ENCODE measurements at regions not wholly inside any gene's neighbourhood (a gene's known extent, or its start where the extent isn't known, plus 50 kb on each side); places are given as distances from the start of the nearest gene placed in this dataset.

GRCh38 chr11:36930256-36930655 is 332.2 kb upstream of the RAG2 start:
- TF ChIP-seq CTCF (IDR thresholded peaks at IDR 0.05): no peak
- Histone ChIP-seq H3K9ac (no peak overlapping the region), H2AFZ (no peak overlapping the region), H3K27me3 (ENCODE audit: control insufficient read depth, insufficient read depth, low read length) (no peaks in the 10 kb centered on the region), H3K36me3 (ENCODE audit: control insufficient read depth, insufficient read depth, low read length) (no peaks in the 10 kb centered on the region), H3K27ac (no peak overlapping the region), H3K4me1 (no peaks in the 10 kb centered on the region), H3K9me3 (ENCODE audit: control insufficient read depth, low read length) (no peaks in the 10 kb centered on the region), H3K4me3 (ENCODE audit: low read depth, low read length) (no peak overlapping the region), H3K4me2 (ENCODE audit: low read length) (no peak overlapping the region), H3K79me2 (no peaks in the 10 kb centered on the region)

- no peak for TF ChIP-seq CTCF (IDR thresholded peaks at IDR 0.05)
- no peaks in the 10 kb centered on the region for H3K4me1 ChIP-seq
- no peaks in the 10 kb centered on the region for H3K79me2 ChIP-seq
Measured at GRCh38 chr11:36929401-36929800, 331.4 kb upstream of the RAG2 start.

GRCh38 chr11:36928621-36929020 is 330.6 kb upstream of the RAG2 start:
- no peak overlapping the region for H2AFZ ChIP-seq
- no peak overlapping the region for H3K27ac ChIP-seq
- H3K9me3 ChIP-seq (ENCODE audit: control insufficient read depth, low read length): no peaks in the 10 kb centered on the region
- H3K4me2 ChIP-seq (ENCODE audit: low read length): no peak overlapping the region
- no peak overlapping the region for H3K4me3 ChIP-seq (ENCODE audit: low read depth, low read length)
- no peaks in the 10 kb centered on the region for H3K79me2 ChIP-seq
- TF ChIP-seq CTCF (IDR thresholded peaks at IDR 0.05): no peak
- no peaks in the 10 kb centered on the region for H3K4me1 ChIP-seq
- no peaks in the 10 kb centered on the region for H3K27me3 ChIP-seq (ENCODE audit: control insufficient read depth, insufficient read depth, low read length)
- H3K36me3 ChIP-seq (ENCODE audit: control insufficient read depth, insufficient read depth, low read length): no peaks in the 10 kb centered on the region
- H3K9ac ChIP-seq: no peak overlapping the region

More at GRCh38 chr11:36929401-36929800, 331.4 kb upstream of the RAG2 start:
- Histone ChIP-seq H3K4me2 (ENCODE audit: low read length) (no peak overlapping the region), H3K36me3 (ENCODE audit: control insufficient read depth, insufficient read depth, low read length) (no peaks in the 10 kb centered on the region), H3K27me3 (ENCODE audit: control insufficient read depth, insufficient read depth, low read length) (no peaks in the 10 kb centered on the region), H3K9me3 (ENCODE audit: control insufficient read depth, low read length) (no peaks in the 10 kb centered on the region), H3K4me3 (ENCODE audit: low read depth, low read length) (no peak overlapping the region), H3K27ac (no peak overlapping the region), H3K9ac (no peak overlapping the region), H2AFZ (no peak overlapping the region)

GRCh38 chr11:36899800-36900199 is 301.8 kb upstream of the RAG2 start:
- no peaks in the 10 kb centered on the region for H3K4me1 ChIP-seq
- H3K27me3 ChIP-seq (ENCODE audit: control insufficient read depth, insufficient read depth, low read length): no peaks in the 10 kb centered on the region
- no peaks in the 10 kb centered on the region for H3K36me3 ChIP-seq (ENCODE audit: control insufficient read depth, insufficient read depth, low read length)
- TF ChIP-seq CTCF (IDR thresholded peaks at IDR 0.05): no peak
- no peaks in the 10 kb centered on the region for H3K79me2 ChIP-seq
- no peak overlapping the region for H3K9ac ChIP-seq
- no peak overlapping the region for H2AFZ ChIP-seq
- no peak overlapping the region for H3K4me3 ChIP-seq (ENCODE audit: low read depth, low read length)
- no peak overlapping the region for H3K4me2 ChIP-seq (ENCODE audit: low read length)
- no peak overlapping the region for H3K27ac ChIP-seq
- no peaks in the 10 kb centered on the region for H3K9me3 ChIP-seq (ENCODE audit: control insufficient read depth, low read length)

- TF ChIP-seq CTCF (IDR thresholded peaks at IDR 0.05): no peak
- H3K4me3 ChIP-seq (ENCODE audit: low read depth, low read length): no peak overlapping the region
- H3K9ac ChIP-seq: no peak overlapping the region
- no peaks in the 10 kb centered on the region for H3K4me1 ChIP-seq
- no peak overlapping the region for H3K4me2 ChIP-seq (ENCODE audit: low read length)
- no peaks in the 10 kb centered on the region for H3K79me2 ChIP-seq
- H3K36me3 ChIP-seq (ENCODE audit: control insufficient read depth, insufficient read depth, low read length): no peaks in the 10 kb centered on the region
- no peaks in the 10 kb centered on the region for H3K9me3 ChIP-seq (ENCODE audit: control insufficient read depth, low read length)
- H2AFZ ChIP-seq: no peak overlapping the region
- H3K27ac ChIP-seq: no peak overlapping the region
- no peaks in the 10 kb centered on the region for H3K27me3 ChIP-seq (ENCODE audit: control insufficient read depth, insufficient read depth, low read length)
Measured at GRCh38 chr11:36890841-36891240, 292.8 kb upstream of the RAG2 start.
